Naive thymus-derived CD4-positive, alpha-beta T cell (primary cell): ENCODE measurements at regions not wholly inside any gene's neighbourhood (a gene's known extent, or its start where the extent isn't known, plus 50 kb on each side); places are given as distances from the start of the nearest gene placed in this dataset.

Source experiments
- ATAC-seq: fragments of 150-1000 bp; cut with Tn5 transposase; 2 replicates; pipeline ENCODE4 v1.10.0; 2021; ENCODE audit warnings: mild to moderate bottlenecking, moderate library complexity
- CTCF ChIA-PET: fragments of 350-600 bp; sonication (Branson Sonifier 250); formaldehyde crosslinking; loops from one replicate; lab custom pipeline; 2021; ENCODE audit warnings: antibody characterized with exemption; lab: Charles Lee
- POLR2A ChIA-PET: fragments of 350-600 bp; sonication (Branson Sonifier 250); formaldehyde crosslinking; loops from one replicate; lab custom pipeline; 2021; ENCODE audit warnings: antibody characterized with exemption, inconsistent platforms; lab: Charles Lee
- DNase-seq, 9 donors: peaks; one replicate each; pipeline versions ENCODE4 v3.0.0 to v3.0.0-alpha.2; 2020 to 2022; ENCODE audit warnings: mixed read lengths in 1 of 9
- H3K27ac ChIP-seq: one replicate; pipeline ENCODE4 v1.7.0; 2013; ENCODE audit warnings: mild to moderate bottlenecking, low read depth, low read length, moderate library complexity
- H3K27me3 ChIP-seq, 2 donors: one replicate each; pipeline ENCODE4 v1.7.0; 2013; ENCODE audit warnings: low read length in 2 of 2, mild to moderate bottlenecking in 2 of 2, moderate library complexity in 2 of 2; ENCODE audit not compliant: control insufficient read depth in 2 of 2, insufficient read depth in 2 of 2
- H3K36me3 ChIP-seq, 3 experiments: 1 replicate in 2 of 3; 2 replicates in 1 of 3; pipeline ENCODE4 v1.7.0; 2013; ENCODE audit warnings: low read length in 3 of 3, mild to moderate bottlenecking in 3 of 3, moderate library complexity in 1 of 3; ENCODE audit not compliant: insufficient read depth in 3 of 3, control insufficient read depth in 2 of 3
- H3K4me1 ChIP-seq, 2 donors: one replicate each; pipeline ENCODE4 v1.7.0; 2013; ENCODE audit warnings: low read length in 2 of 2, mild to moderate bottlenecking in 2 of 2, moderate library complexity in 1 of 2; ENCODE audit not compliant: control insufficient read depth in 2 of 2, insufficient read depth in 2 of 2
- H3K4me3 ChIP-seq: 2 replicates; pipeline ENCODE4 v1.7.0; 2013; ENCODE audit warnings: mild to moderate bottlenecking, low read length
- H3K9me3 ChIP-seq, 3 experiments: 1 replicate in 2 of 3; 2 replicates in 1 of 3; pipeline ENCODE4 v1.7.0; 2013; ENCODE audit warnings: low read length in 3 of 3; ENCODE audit not compliant: control insufficient read depth in 2 of 3
- H3K27ac Mint-ChIP-seq, 9 donors: one replicate each; pipeline ENCODE4 v1.8.0; 2020 to 2022; ENCODE audit warnings: mixed read lengths in 9 of 9, mild to moderate bottlenecking in 8 of 9, moderate library complexity in 5 of 9, inconsistent platforms in 2 of 9
- H3K27me3 Mint-ChIP-seq, 5 donors: one replicate each; pipeline ENCODE4 v1.8.0; 2021 to 2022; ENCODE audit warnings: mixed read lengths in 5 of 5, mild to moderate bottlenecking in 1 of 5
- H3K36me3 Mint-ChIP-seq, 5 donors: one replicate each; pipeline ENCODE4 v1.8.0; 2020 to 2022; ENCODE audit warnings: mixed read lengths in 5 of 5, mild to moderate bottlenecking in 3 of 5, inconsistent platforms in 1 of 5
- H3K4me1 Mint-ChIP-seq, 7 donors: one replicate each; pipeline ENCODE4 v1.8.0; 2020 to 2022; ENCODE audit warnings: mixed read lengths in 7 of 7, mild to moderate bottlenecking in 3 of 7, inconsistent platforms in 1 of 7
- H3K4me3 Mint-ChIP-seq, 10 donors: one replicate each; pipeline ENCODE4 v1.8.0; 2020 to 2022; ENCODE audit warnings: mild to moderate bottlenecking in 10 of 10, mixed read lengths in 10 of 10, moderate library complexity in 6 of 10, inconsistent platforms in 2 of 10
- H3K9me3 Mint-ChIP-seq, 11 donors: one replicate each; pipeline ENCODE4 v1.8.0; 2020 to 2022; ENCODE audit warnings: mixed read lengths in 11 of 11, mild to moderate bottlenecking in 4 of 11, inconsistent platforms in 1 of 11, moderate library complexity in 1 of 11
- intact Hi-C, 2 donors: fragments of 100-400 bp; cut with micrococcal nuclease; formaldehyde crosslinking; loops; one replicate each; pipeline ENCODE4 v1.15.1; 2023

DNA sequence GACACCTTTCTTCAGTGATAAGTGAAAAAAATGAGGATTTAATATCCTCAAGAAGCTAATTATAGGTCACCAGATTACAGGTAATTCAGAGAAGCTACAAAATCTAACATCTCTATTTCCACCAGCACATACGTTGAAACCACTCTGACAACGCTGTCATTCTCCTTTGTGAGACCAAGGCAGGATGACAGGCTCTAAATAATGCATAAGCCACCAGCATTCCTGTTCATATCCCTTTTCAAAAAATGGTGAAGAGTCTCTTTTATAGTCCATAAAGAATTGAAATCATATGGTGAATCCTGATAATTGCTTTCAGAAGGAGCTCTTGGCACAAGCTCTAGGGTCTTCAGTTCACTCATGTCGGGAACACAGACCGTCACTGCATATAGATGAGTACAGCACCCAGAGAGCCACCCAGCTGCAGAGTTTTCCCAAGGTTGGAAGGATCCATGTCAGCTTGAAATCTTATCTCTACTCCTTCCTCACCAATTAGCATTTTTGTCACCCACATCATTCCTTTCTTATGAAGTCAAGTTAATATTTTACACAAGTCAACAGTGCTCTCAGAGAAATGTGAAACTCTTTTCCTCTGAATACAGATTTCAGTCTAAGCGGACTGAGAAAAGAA lies 431.4 kb downstream of the TBC1D4 start:
- Mint-ChIP-seq H3K4me1 (no peaks in the 10 kb centered on the region), H3K36me3 (no peaks in the 10 kb centered on the region), H3K27me3 (peaks cover 0 to 25% (median 16%) of the 10 kb centered on the region in 5 donors), H3K9me3 (peaks cover 0 to 10% (median 1%) of the 10 kb centered on the region in 11 donors), H3K27ac (no peak overlapping the region), H3K4me3 (no peak overlapping the region)
- intact Hi-C loops: no loop called here
- Histone ChIP-seq H3K4me1 (no peaks in the 10 kb centered on the region), H3K36me3 (no peaks in the 10 kb centered on the region), H3K27me3 (no peaks in the 10 kb centered on the region), H3K4me3 (no peak overlapping the region), H3K9me3 (no peaks in the 10 kb centered on the region), H3K27ac (no peak overlapping the region)
- CTCF ChIA-PET: interaction anchor here (1.1 kb wide), 1 partner anchor 11 kb away, joined by 3 read pairs; no protein-coding TSS in a partner anchor
- DNase-seq: no peak
- POLR2A ChIA-PET: no interaction called here
- ATAC-seq: no peak

DNA sequence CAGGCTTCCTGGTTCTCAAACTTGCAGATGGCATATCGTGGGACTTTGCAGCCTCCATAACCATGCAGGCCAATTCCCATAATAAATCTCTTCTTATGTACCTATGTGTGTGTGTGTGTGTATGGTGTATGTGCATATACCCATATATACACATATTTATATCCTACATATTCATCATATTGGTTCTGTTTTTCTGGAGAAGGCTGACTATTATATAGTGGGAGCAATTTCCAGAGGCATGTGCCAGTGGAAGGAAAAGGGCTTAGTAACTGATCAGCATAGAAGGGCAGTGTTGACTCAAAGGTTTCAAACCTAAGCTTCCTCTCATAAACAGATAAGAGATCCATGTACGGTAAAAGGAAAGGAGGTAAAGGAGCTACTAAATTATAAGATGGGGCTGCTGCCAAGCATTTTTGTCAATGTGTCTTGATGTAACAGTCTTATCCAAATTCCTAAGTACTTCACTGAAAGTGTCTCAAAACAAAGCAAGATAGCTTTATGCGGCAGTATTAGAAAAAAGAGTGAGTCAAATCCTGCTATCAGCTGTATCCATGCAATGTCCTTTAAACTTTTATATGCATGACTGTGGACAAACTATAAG lies 432.1 kb downstream of the TBC1D4 start:
- no peaks in the 10 kb centered on the region for H3K4me1 ChIP-seq
- no peak overlapping the region for H3K27ac ChIP-seq
- Mint-ChIP-seq H3K27me3 (peaks cover 0 to 25% (median 12%) of the 10 kb centered on the region in 5 donors), H3K27ac (no peak overlapping the region), H3K36me3 (no peaks in the 10 kb centered on the region), H3K4me1 (no peaks in the 10 kb centered on the region), H3K4me3 (no peak overlapping the region), H3K9me3 (peaks cover 0 to 10% (median 1%) of the 10 kb centered on the region in 11 donors)
- DNase-seq (no peak), ATAC-seq (no peak)
- H3K36me3 ChIP-seq: no peaks in the 10 kb centered on the region
- ChIA-PET POLR2A (no interaction called here), CTCF (interaction anchor here (1.1 kb wide), 1 partner anchor 11 kb away, joined by 3 read pairs; no protein-coding TSS in a partner anchor)
- intact Hi-C loops: no loop called here
- H3K27me3 ChIP-seq: no peaks in the 10 kb centered on the region
- H3K9me3 ChIP-seq: no peaks in the 10 kb centered on the region
- no peak overlapping the region for H3K4me3 ChIP-seq

DNA sequence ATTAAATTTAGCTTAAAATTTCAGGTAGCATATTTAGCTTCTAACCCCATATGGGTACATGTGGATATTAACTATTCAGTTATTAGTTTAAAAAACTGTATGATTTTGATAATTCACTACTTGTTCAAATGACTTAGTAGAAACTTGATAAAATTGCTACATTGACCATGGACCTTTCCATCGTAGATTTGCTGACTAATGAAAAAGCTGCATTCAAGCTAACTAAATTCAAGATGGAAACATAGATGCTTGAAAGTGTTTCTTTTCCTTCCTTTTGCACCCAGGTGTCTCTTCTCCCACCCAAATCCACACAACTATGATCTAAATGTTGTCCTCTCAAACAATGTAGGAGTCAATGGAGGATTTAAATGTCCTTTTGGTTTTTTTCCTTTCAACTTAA lies 439.2 kb downstream of the TBC1D4 start:
- no peaks in the 10 kb centered on the region for H3K36me3 Mint-ChIP-seq
- CTCF ChIA-PET: no interaction called here
- H3K4me1 Mint-ChIP-seq: no peaks in the 10 kb centered on the region
- peaks cover 0 to 14% (median 12%) of the 10 kb centered on the region in 5 donors for H3K27me3 Mint-ChIP-seq
- no peaks in the 10 kb centered on the region for H3K9me3 ChIP-seq
- intact Hi-C loops: no loop called here
- no peak for ATAC-seq
- no peak overlapping the region for H3K27ac ChIP-seq
- no peaks in the 10 kb centered on the region for H3K36me3 ChIP-seq
- POLR2A ChIA-PET: no interaction called here
- no peak overlapping the region for H3K27ac Mint-ChIP-seq
- no peak for DNase-seq
- H3K9me3 Mint-ChIP-seq: peaks cover 0 to 10% (median 3%) of the 10 kb centered on the region in 11 donors
- no peak overlapping the region for H3K4me3 Mint-ChIP-seq
- H3K27me3 ChIP-seq: no peaks in the 10 kb centered on the region
- H3K4me3 ChIP-seq: no peak overlapping the region
- no peaks in the 10 kb centered on the region for H3K4me1 ChIP-seq

DNA sequence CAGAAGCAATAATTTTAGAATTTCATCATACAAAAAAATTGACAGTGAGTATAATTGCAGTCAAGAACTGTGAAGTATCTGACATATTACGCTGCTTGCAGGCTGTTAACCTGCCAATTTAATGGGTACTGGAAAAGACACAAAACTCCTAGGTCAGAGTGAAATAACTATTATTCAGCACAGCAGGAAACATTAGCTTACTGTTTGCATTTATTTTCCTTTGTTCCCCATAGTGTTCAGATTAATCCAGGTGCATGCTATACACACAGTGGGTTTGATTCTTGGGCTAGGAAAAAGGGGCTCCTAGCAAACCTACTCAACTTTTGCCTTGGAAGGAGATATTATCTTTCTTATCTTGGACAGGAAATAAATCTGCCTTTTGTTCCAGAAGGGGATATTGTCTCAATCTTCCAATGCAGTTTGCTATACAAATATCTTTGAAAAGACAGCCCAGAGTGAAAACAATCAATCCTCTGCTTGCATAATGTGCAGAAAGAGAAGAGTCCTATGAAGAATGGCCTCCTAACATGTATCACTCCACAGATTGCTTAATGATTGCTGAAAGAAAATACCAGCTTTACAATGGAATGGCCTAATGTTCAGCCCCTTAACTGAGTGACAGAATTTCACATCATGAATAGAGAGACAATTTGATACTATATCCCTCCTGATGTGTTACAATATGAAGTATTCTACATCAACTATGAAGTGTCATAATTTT lies 443.4 kb downstream of the TBC1D4 start:
- Histone ChIP-seq H3K9me3 (no peaks in the 10 kb centered on the region), H3K27ac (no peak overlapping the region), H3K4me1 (no peaks in the 10 kb centered on the region), H3K36me3 (no peaks in the 10 kb centered on the region), H3K4me3 (no peak overlapping the region), H3K27me3 (no peaks in the 10 kb centered on the region)
- Mint-ChIP-seq H3K27me3 (peaks cover 0 to 28% (median 11%) of the 10 kb centered on the region in 5 donors), H3K27ac (no peak overlapping the region), H3K36me3 (no peaks in the 10 kb centered on the region), H3K9me3 (peaks cover 3 to 39% (median 13%) of the 10 kb centered on the region in 11 donors), H3K4me3 (no peak overlapping the region), H3K4me1 (no peaks in the 10 kb centered on the region)
- intact Hi-C loops: no loop called here
- ATAC-seq (no peak), DNase-seq (no peak)
- POLR2A ChIA-PET: no interaction called here
- CTCF ChIA-PET: interaction anchor here (0.8 kb wide), 1 partner anchor 12 kb away, joined by 3 read pairs; no protein-coding TSS in a partner anchor

DNA sequence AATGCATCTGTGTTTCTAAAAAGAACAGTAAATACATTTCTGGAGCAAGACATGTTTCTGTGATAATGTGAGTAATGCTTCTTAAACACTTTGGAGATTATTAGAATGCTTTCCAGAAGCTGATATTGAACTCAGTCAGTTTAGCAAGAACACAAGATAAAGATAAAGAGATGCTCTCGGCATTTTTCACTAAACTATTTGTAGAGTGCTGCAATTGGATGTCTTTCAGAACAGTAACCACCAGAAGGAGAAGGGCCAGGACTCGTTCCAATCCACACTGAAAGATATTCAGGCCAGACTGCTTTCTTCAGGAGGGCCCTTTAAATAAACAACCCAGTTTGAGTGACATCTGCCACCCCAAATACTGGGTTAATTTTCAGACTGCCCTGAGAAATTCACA lies 456.0 kb downstream of the TBC1D4 start:
- Mint-ChIP-seq H3K27ac (no peak overlapping the region), H3K27me3 (peaks cover 0 to 4% (median 0%) of the 10 kb centered on the region in 5 donors), H3K36me3 (no peaks in the 10 kb centered on the region), H3K9me3 (peaks cover 0 to 14% (median 3%) of the 10 kb centered on the region in 11 donors), H3K4me1 (no peaks in the 10 kb centered on the region), H3K4me3 (no peak overlapping the region)
- CTCF ChIA-PET: interaction anchor here (0.6 kb wide), 1 partner anchor 1655 kb away, joined by 3 read pairs; no protein-coding TSS in a partner anchor
- ATAC-seq: no peak
- H3K4me3 ChIP-seq: no peak overlapping the region
- H3K27ac ChIP-seq: no peak overlapping the region
- POLR2A ChIA-PET: no interaction called here
- H3K27me3 ChIP-seq: no peaks in the 10 kb centered on the region
- intact Hi-C loops: no loop called here
- no peaks in the 10 kb centered on the region for H3K4me1 ChIP-seq
- no peaks in the 10 kb centered on the region for H3K9me3 ChIP-seq
- H3K36me3 ChIP-seq: no peaks in the 10 kb centered on the region
- no peak for DNase-seq

DNA sequence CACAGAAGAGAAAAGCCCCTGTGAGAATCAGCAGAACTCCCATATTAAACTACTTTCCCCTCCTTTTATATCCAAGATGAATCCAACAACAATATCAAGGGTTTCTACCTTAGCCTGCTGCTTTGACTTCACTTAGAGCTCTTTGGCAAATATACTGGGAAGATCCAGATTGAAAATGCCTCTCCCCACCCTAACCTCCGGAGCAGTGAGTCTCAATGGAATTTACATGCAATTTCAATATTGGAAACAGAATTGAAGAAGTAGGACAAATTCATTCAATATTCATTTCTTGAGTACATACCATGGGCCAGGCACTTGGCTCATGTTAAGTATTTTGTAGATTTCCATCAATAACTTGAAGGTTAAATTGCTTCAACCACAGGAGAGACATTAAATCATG lies 457.4 kb downstream of the TBC1D4 start:
- POLR2A ChIA-PET: interaction anchor here (0.7 kb wide), 1 partner anchor 700 kb away, joined by 4 read pairs; no protein-coding TSS in a partner anchor
- CTCF ChIA-PET: no interaction called here
- no peak for DNase-seq
- no peak overlapping the region for H3K27ac ChIP-seq
- Mint-ChIP-seq H3K4me1 (no peaks in the 10 kb centered on the region), H3K27ac (no peak overlapping the region), H3K27me3 (peaks cover 0 to 4% (median 0%) of the 10 kb centered on the region in 5 donors), H3K4me3 (no peak overlapping the region), H3K9me3 (peaks cover 0 to 12% (median 2%) of the 10 kb centered on the region in 11 donors), H3K36me3 (no peaks in the 10 kb centered on the region)
- ATAC-seq: no peak
- no peaks in the 10 kb centered on the region for H3K36me3 ChIP-seq
- no peaks in the 10 kb centered on the region for H3K4me1 ChIP-seq
- H3K4me3 ChIP-seq: no peak overlapping the region
- H3K27me3 ChIP-seq: no peaks in the 10 kb centered on the region
- H3K9me3 ChIP-seq: no peaks in the 10 kb centered on the region
- intact Hi-C loops: no loop called here
